Activated CD4-positive, alpha-beta T cell treated with anti-CD3 and anti-CD28 coated beads, Interleukin-2, amount 10 ng/mL, durations not matched to agents 7 days and 5 days (primary cell): ENCODE measurements at regions not wholly inside any gene's neighbourhood (a gene's known extent, or its start where the extent isn't known, plus 50 kb on each side); places are given as distances from the start of the nearest gene placed in this dataset.
"Not testable (repeated sequence)": the region's sequence is repeated elsewhere in the genome, so short reads cannot be mapped to it uniquely, and the experiment has no call there.

Source experiments
- CTCF ChIA-PET: fragments of 350-600 bp; sonication (Branson Sonifier 250); formaldehyde crosslinking; loops from one replicate; lab custom pipeline; 2021; ENCODE audit warnings: antibody characterized with exemption; lab: Charles Lee
- POLR2A ChIA-PET: fragments of 350-600 bp; sonication (Branson Sonifier 250); formaldehyde crosslinking; loops from one replicate; lab custom pipeline; 2021; ENCODE audit warnings: antibody characterized with exemption; lab: Charles Lee
- DNase-seq: peaks from one replicate; pipeline ENCODE4 v3.0.0-alpha.2; 2020
- H3K27ac Mint-ChIP-seq: one replicate; pipeline ENCODE4 v1.8.0; 2021; ENCODE audit warnings: mild to moderate bottlenecking, moderate library complexity, mixed read lengths
- H3K27me3 Mint-ChIP-seq: one replicate; pipeline ENCODE4 v1.8.0; 2021; ENCODE audit warnings: mixed read lengths
- H3K36me3 Mint-ChIP-seq: one replicate; pipeline ENCODE4 v1.8.0; 2021; ENCODE audit warnings: low read depth, mixed read lengths
- H3K4me1 Mint-ChIP-seq: one replicate; pipeline ENCODE4 v1.8.0; 2021; ENCODE audit warnings: mixed read lengths
- H3K4me3 Mint-ChIP-seq: one replicate; pipeline ENCODE4 v1.8.0; 2021; ENCODE audit warnings: mild to moderate bottlenecking, moderate library complexity, mixed read lengths
- H3K9me3 Mint-ChIP-seq: one replicate; pipeline ENCODE4 v1.8.0; 2021; ENCODE audit warnings: mixed read lengths

- no peak for DNase-seq
- Mint-ChIP-seq H3K4me3 (no peak overlapping the region), H3K4me1 (no peaks in the 10 kb centered on the region), H3K27me3 (no peaks in the 10 kb centered on the region), H3K27ac (no peak overlapping the region), H3K9me3 (no peaks in the 10 kb centered on the region), H3K36me3 (no peaks in the 10 kb centered on the region)
- POLR2A ChIA-PET = no interaction called here
- CTCF ChIA-PET = no interaction called here
Measured at GRCh38 chr20:6355754-6356451, 233.1 kb upstream of the FERMT1 start.

DNA sequence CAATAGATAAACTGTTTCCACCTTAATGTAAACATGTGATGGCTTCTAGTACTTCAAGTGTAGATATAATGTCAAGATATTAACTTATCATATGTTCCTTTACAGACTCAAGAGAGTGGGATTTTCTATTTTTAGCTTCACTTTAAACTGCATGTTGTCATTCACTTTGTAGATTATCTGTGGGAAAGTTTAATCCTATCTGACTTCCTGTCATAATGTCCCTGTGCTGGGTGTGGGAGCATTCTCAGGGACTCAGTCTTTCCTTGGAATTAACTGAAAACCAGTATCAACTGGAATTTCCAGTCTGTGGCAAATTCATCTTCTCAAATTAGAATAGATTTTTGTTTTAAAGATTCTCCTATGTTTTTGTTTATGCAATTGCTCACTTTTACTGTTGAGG is 226.1 kb upstream of the FERMT1 start:
- POLR2A ChIA-PET = no interaction called here
- DNase-seq = no peak
- Mint-ChIP-seq H3K4me1 (no peaks in the 10 kb centered on the region), H3K36me3 (no peaks in the 10 kb centered on the region), H3K27me3 (no peaks in the 10 kb centered on the region), H3K9me3 (no peaks in the 10 kb centered on the region), H3K27ac (no peak overlapping the region), H3K4me3 (no peak overlapping the region)
- CTCF ChIA-PET = no interaction called here

GRCh38 chr20:6347916-6348315 is 225.1 kb upstream of the FERMT1 start:
- no peak overlapping the region for H3K4me3 Mint-ChIP-seq
- H3K9me3 Mint-ChIP-seq = no peaks in the 10 kb centered on the region
- no peaks in the 10 kb centered on the region for H3K36me3 Mint-ChIP-seq
- CTCF ChIA-PET = no interaction called here
- H3K27me3 Mint-ChIP-seq = no peaks in the 10 kb centered on the region
- no peak overlapping the region for H3K27ac Mint-ChIP-seq
- no peaks in the 10 kb centered on the region for H3K4me1 Mint-ChIP-seq
- POLR2A ChIA-PET = no interaction called here
- no peak for DNase-seq

DNA sequence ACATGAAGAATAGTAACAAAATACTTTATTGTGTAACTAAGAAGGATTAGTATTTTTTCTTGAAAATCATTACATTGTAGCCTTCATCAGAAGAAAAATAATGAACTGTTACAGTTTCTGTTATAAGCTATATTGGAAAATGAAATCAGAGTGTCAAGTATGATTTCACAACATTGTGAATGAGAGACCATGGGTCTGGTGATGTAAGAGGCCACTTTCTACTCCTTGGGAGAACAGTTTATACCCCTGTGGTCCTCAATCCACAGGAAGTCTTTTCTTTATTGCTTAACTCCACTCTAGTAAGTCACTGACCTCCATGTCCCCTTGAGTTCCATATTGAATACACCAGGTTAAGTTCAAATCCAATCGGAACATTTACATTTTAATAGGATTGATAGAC is 218.7 kb upstream of the FERMT1 start:
- POLR2A ChIA-PET = no interaction called here
- Mint-ChIP-seq H3K9me3 (no peaks in the 10 kb centered on the region), H3K36me3 (no peaks in the 10 kb centered on the region), H3K27me3 (no peaks in the 10 kb centered on the region), H3K4me3 (no peak overlapping the region), H3K27ac (no peak overlapping the region), H3K4me1 (no peaks in the 10 kb centered on the region)
- CTCF ChIA-PET = no interaction called here
- no peak for DNase-seq

DNA sequence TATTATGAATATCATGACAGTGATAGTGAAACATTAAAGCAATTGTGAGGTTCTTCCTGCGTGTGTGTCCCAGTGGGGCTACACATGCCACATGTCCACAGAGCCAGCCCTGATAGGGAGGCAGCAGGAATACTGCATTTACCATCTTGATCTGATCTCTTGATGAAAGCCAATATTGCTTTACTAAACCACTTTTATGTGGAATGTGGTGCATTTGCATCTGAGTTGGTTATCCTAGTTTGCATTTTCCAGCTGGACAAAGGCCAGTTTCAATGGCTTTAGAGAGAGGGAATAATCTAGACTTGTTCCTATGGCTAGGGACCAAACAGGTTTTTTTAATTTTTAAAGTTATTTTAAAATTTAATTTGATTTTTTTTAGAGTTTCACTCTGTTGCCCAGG is 216.3 kb upstream of the FERMT1 start:
- H3K9me3 Mint-ChIP-seq = no peaks in the 10 kb centered on the region
- CTCF ChIA-PET = no interaction called here
- H3K27me3 Mint-ChIP-seq = no peaks in the 10 kb centered on the region
- H3K36me3 Mint-ChIP-seq = no peaks in the 10 kb centered on the region
- DNase-seq = no peak
- H3K4me3 Mint-ChIP-seq = no peak overlapping the region
- no peaks in the 10 kb centered on the region for H3K4me1 Mint-ChIP-seq
- POLR2A ChIA-PET = no interaction called here
- no peak overlapping the region for H3K27ac Mint-ChIP-seq

DNA sequence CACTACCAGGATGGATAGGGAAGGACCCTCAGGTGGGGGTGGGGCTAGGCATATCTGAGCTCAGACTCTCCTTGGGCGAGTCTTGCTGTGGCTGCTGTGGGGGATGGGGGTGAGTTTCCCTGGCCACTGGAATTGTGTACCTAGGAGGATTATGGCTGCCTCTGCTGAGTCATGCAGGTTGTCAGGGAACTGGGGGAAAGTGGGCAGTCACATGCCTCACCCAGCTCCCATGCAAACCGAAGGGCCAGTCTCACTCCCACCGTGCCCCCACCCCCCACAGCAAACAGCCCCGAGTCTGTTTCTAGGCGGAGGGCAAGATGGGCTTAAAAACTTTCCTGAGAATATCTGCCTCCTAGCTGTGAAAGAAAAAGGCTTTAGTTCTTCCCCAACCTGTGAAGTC is 210.3 kb upstream of the FERMT1 start:
- DNase-seq = no peak
- Mint-ChIP-seq H3K9me3 (peaks cover 2% of the 10 kb centered on the region), H3K4me1 (no peaks in the 10 kb centered on the region), H3K36me3 (no peaks in the 10 kb centered on the region), H3K27me3 (no peaks in the 10 kb centered on the region), H3K27ac (no peak overlapping the region), H3K4me3 (no peak overlapping the region)
- CTCF ChIA-PET = no interaction called here
- POLR2A ChIA-PET = no interaction called here

DNA sequence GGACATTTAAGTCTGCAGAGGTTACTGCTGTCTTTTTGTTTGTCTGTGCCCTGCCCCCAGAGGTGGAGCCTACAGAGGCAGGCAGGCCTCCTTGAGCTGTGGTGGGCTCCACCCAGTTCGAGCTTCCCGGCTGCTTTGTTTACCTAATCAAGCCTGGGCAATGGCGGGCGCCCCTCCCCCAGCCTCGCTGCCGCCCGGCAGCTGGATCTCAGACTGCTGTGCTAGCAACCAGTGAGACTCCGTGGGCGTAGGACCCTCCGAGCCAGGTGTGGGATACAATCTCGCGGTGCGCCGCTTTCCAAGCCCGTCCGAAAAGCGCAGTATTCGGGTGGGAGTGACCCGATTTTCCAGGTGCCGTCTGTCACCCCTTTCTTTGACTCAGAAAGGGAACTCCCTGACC is 198.4 kb upstream of the FERMT1 start:
- not testable (repeated sequence) for H3K4me1 Mint-ChIP-seq, H3K27me3 Mint-ChIP-seq

GRCh38 chr20:6311841-6312655 is 189.2 kb upstream of the FERMT1 start:
- no peak for DNase-seq
- CTCF ChIA-PET = no interaction called here

More for the DNA sequence above, 198.4 kb upstream of the FERMT1 start:
- H3K36me3 Mint-ChIP-seq, CTCF ChIA-PET, H3K4me3 Mint-ChIP-seq, H3K27ac Mint-ChIP-seq, POLR2A ChIA-PET, DNase-seq: not testable (repeated sequence)
- H3K9me3 Mint-ChIP-seq = peaks cover 14% of the 10 kb centered on the region

DNA sequence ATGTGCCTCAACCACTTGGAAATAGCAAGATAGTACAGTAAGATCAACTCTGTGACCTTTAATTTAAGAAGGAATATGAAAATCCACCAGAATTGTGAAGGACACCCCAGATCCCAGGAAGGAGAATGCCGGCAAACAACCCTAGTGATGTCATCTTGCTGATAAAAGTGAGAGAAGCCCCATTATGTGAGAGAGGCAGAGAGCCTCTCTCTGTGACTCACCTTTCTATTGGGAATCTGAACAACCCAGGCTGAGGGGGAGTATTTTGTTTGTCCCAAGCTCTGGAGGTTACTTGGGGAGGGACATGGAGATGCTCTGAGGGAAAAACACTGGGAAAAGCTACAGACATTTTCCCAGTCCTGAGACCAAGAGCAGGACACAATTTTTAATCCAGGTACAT is 188.3 kb upstream of the FERMT1 start:
- POLR2A ChIA-PET = no interaction called here
- no peaks in the 10 kb centered on the region for H3K27me3 Mint-ChIP-seq
- CTCF ChIA-PET = no interaction called here

More at GRCh38 chr20:6311841-6312655, 189.2 kb upstream of the FERMT1 start:
- H3K4me3 Mint-ChIP-seq = no peak overlapping the region
- POLR2A ChIA-PET = no interaction called here
- H3K27ac Mint-ChIP-seq = no peak overlapping the region
- H3K4me1 Mint-ChIP-seq = no peaks in the 10 kb centered on the region
- no peaks in the 10 kb centered on the region for H3K27me3 Mint-ChIP-seq
- peaks cover 6% of the 10 kb centered on the region for H3K9me3 Mint-ChIP-seq
- H3K36me3 Mint-ChIP-seq = no peaks in the 10 kb centered on the region

GRCh38 chr20:6305536-6305935 is 182.7 kb upstream of the FERMT1 start:
- no peak overlapping the region for H3K27ac Mint-ChIP-seq
- H3K9me3 Mint-ChIP-seq = peaks cover 2% of the 10 kb centered on the region
- H3K4me1 Mint-ChIP-seq = no peaks in the 10 kb centered on the region
- H3K4me3 Mint-ChIP-seq = no peak overlapping the region
- H3K36me3 Mint-ChIP-seq = no peaks in the 10 kb centered on the region
- POLR2A ChIA-PET = no interaction called here
- no peak for DNase-seq
- no peaks in the 10 kb centered on the region for H3K27me3 Mint-ChIP-seq
- CTCF ChIA-PET = no interaction called here

More for the DNA sequence above, 188.3 kb upstream of the FERMT1 start:
- Mint-ChIP-seq H3K27ac (no peak overlapping the region), H3K36me3 (no peaks in the 10 kb centered on the region), H3K4me1 (no peaks in the 10 kb centered on the region), H3K9me3 (peaks cover 6% of the 10 kb centered on the region), H3K4me3 (no peak overlapping the region)
- DNase-seq = no peak

- Mint-ChIP-seq H3K27me3 (no peaks in the 10 kb centered on the region), H3K9me3 (peaks cover 2% of the 10 kb centered on the region), H3K4me3 (no peak overlapping the region), H3K4me1 (no peaks in the 10 kb centered on the region), H3K36me3 (no peaks in the 10 kb centered on the region), H3K27ac (no peak overlapping the region)
- CTCF ChIA-PET = no interaction called here
- POLR2A ChIA-PET = no interaction called here
- DNase-seq = no peak
Measured at GRCh38 chr20:6302041-6302440, 179.2 kb upstream of the FERMT1 start.

DNA sequence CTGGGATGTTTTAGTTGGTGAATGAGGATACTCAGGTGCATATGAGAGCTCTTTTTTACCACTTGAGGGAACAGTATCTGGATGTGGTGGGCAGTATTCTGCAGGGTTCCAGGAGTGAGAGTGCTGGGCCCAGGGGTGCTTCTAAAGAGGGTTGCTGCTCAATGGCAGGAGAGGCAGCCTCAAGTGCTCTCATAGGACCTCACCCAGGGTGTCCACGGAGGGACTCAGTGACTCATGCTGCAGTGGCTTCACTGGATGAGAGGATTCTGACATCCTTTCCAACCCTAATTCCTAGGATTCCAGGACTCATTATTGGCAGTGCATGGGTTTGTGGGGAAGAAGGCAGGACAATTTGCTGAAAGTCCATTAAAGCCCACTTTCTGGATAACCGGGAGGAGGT is 176.6 kb upstream of the FERMT1 start:
- DNase-seq = no peak
- Mint-ChIP-seq H3K4me3 (no peak overlapping the region), H3K4me1 (no peaks in the 10 kb centered on the region), H3K9me3 (peaks cover 2% of the 10 kb centered on the region), H3K36me3 (no peaks in the 10 kb centered on the region), H3K27me3 (no peaks in the 10 kb centered on the region), H3K27ac (no peak overlapping the region)
- CTCF ChIA-PET = no interaction called here
- POLR2A ChIA-PET = no interaction called here

- H3K27me3 Mint-ChIP-seq = no peaks in the 10 kb centered on the region
- no peaks in the 10 kb centered on the region for H3K36me3 Mint-ChIP-seq
- H3K4me3 Mint-ChIP-seq = no peak overlapping the region
- H3K4me1 Mint-ChIP-seq = no peaks in the 10 kb centered on the region
- ChIA-PET CTCF (no interaction called here), POLR2A (no interaction called here)
- no peak overlapping the region for H3K27ac Mint-ChIP-seq
- no peak for DNase-seq
- peaks cover 2% of the 10 kb centered on the region for H3K9me3 Mint-ChIP-seq
Measured at GRCh38 chr20:6298049-6298448, 175.2 kb upstream of the FERMT1 start.
